Neuronal stem cell (in vitro differentiated cells): ENCODE measurements at regions not wholly inside any gene's neighbourhood (a gene's known extent, or its start where the extent isn't known, plus 50 kb on each side); places are given as distances from the start of the nearest gene placed in this dataset.

Experiments
- DNase-seq: peaks from one replicate; pipeline ENCODE4 v3.0.0-alpha.2; 2013; ENCODE audit warnings: low spot score
- H2AFZ ChIP-seq: one replicate; pipeline ENCODE4 v1.6.1; 2013; ENCODE audit warnings: mild to moderate bottlenecking, low read length, inconsistent platforms
- H2AK5ac ChIP-seq: 2 replicates; pipeline ENCODE4 v1.6.1; 2013; ENCODE audit warnings: low read depth, mild to moderate bottlenecking, inconsistent platforms, low read length, moderate library complexity, mixed read lengths
- H2BK120ac ChIP-seq: 2 replicates; pipeline ENCODE4 v1.6.1; 2013; ENCODE audit warnings: low read depth, mild to moderate bottlenecking, inconsistent platforms, low read length, moderate library complexity, mixed read lengths
- H2BK12ac ChIP-seq: one replicate; pipeline ENCODE4 v1.6.1; 2013; ENCODE audit warnings: low read length, inconsistent platforms
- H2BK15ac ChIP-seq: 2 replicates; pipeline ENCODE4 v1.6.1; 2013; ENCODE audit warnings: mild to moderate bottlenecking, low read length, inconsistent platforms, mixed read lengths
- H2BK5ac ChIP-seq: one replicate; pipeline ENCODE4 v1.6.1; 2013; ENCODE audit warnings: inconsistent platforms, mild to moderate bottlenecking, low read length, moderate library complexity
- H3K14ac ChIP-seq: one replicate; pipeline ENCODE4 v1.6.1; 2013; ENCODE audit warnings: low read length, inconsistent platforms
- H3K18ac ChIP-seq: 2 replicates; pipeline ENCODE4 v1.6.1; 2013; ENCODE audit warnings: low read length, inconsistent platforms
- H3K23ac ChIP-seq: 2 replicates; pipeline ENCODE4 v1.6.1; 2013; ENCODE audit warnings: low read depth, mild to moderate bottlenecking, mixed read lengths, low read length, inconsistent platforms; ENCODE audit not compliant: poor library complexity
- H3K27ac ChIP-seq: replicated peaks from 3 replicates; pipeline ENCODE4 v1.5.1; 2013; ENCODE audit warnings: low read length, inconsistent platforms
- H3K27me3 ChIP-seq, 3 experiments: 2 replicates each; pipeline ENCODE4 v1.6.1; 2013; ENCODE audit warnings: low read length in 3 of 3, mild to moderate bottlenecking in 2 of 3, inconsistent platforms in 1 of 3, low read depth in 1 of 3, mixed read lengths in 1 of 3, moderate library complexity in 1 of 3; ENCODE audit not compliant: control insufficient read depth in 3 of 3, insufficient read depth in 3 of 3
- H3K36me3 ChIP-seq, 2 donors: replicated peaks in 1 of 2; 2 replicates each; pipeline ENCODE4 v1.6.1; 2013; ENCODE audit warnings: low read length in 2 of 2; ENCODE audit not compliant: control insufficient read depth in 2 of 2, insufficient read depth in 2 of 2
- H3K4ac ChIP-seq: 2 replicates; pipeline ENCODE4 v1.6.1; 2013; ENCODE audit warnings: inconsistent platforms, mild to moderate bottlenecking, low read length, moderate library complexity
- H3K4me1 ChIP-seq, 2 donors: 1 replicate in 1 of 2; 2 replicates in 1 of 2; pipeline ENCODE4 v1.6.1; 2013; ENCODE audit warnings: low read length in 2 of 2, low read depth in 1 of 2; ENCODE audit not compliant: control insufficient read depth in 2 of 2, insufficient read depth in 1 of 2
- H3K4me2 ChIP-seq: one replicate; pipeline ENCODE4 v1.6.1; 2013; ENCODE audit warnings: mild to moderate bottlenecking, low read length, inconsistent platforms; ENCODE audit not compliant: insufficient read depth, poor library complexity, severe bottlenecking
- H3K4me3 ChIP-seq, 2 donors: 2 replicates each; pipeline ENCODE4 v1.5.1; 2013; ENCODE audit warnings: low read length in 2 of 2, mild to moderate bottlenecking in 2 of 2, inconsistent platforms in 1 of 2, moderate library complexity in 1 of 2
- H3K79me1 ChIP-seq: one replicate; pipeline ENCODE4 v1.6.1; 2013; ENCODE audit warnings: low read depth, mild to moderate bottlenecking, inconsistent platforms, low read length, moderate library complexity
- H3K9ac ChIP-seq: one replicate; pipeline ENCODE4 v1.6.1; 2013; ENCODE audit warnings: mild to moderate bottlenecking, low read depth, low read length, inconsistent platforms; ENCODE audit not compliant: poor library complexity
- H3K9me3 ChIP-seq, 2 donors: replicated peaks in 1 of 2; 2 replicates each; pipeline versions ENCODE3 to v1.6.1; 2013; ENCODE audit warnings: low read length in 2 of 2, mild to moderate bottlenecking in 2 of 2, inconsistent platforms in 1 of 2, low read depth in 1 of 2, mixed read lengths in 1 of 2, moderate library complexity in 1 of 2; ENCODE audit not compliant: control insufficient read depth in 2 of 2, insufficient read depth in 1 of 2
- H4K8ac ChIP-seq: one replicate; pipeline ENCODE4 v1.6.1; 2013; ENCODE audit warnings: low read depth, mild to moderate bottlenecking, inconsistent platforms, low read length, moderate library complexity
- H4K91ac ChIP-seq: one replicate; pipeline ENCODE4 v1.6.1; 2013; ENCODE audit warnings: low read length, low read depth, mild to moderate bottlenecking, inconsistent platforms; ENCODE audit not compliant: poor library complexity
- WGBS, 2 donors: extraction: QIAGEN DNeasy Blood & Tissue Kit; methylation state at CpG; one replicate each; pipeline ENCODE4 v1.1.7; 2013; ENCODE audit warnings: missing lambda C conversion rate in 2 of 2, mixed read lengths in 1 of 2; ENCODE audit not compliant: insufficient read length in 2 of 2, insufficient replicate concordance in 1 of 2; ENCODE audit errors: extremely low coverage in 2 of 2; 5-methylcytosine and 5-hydroxymethylcytosine counted together

DNA sequence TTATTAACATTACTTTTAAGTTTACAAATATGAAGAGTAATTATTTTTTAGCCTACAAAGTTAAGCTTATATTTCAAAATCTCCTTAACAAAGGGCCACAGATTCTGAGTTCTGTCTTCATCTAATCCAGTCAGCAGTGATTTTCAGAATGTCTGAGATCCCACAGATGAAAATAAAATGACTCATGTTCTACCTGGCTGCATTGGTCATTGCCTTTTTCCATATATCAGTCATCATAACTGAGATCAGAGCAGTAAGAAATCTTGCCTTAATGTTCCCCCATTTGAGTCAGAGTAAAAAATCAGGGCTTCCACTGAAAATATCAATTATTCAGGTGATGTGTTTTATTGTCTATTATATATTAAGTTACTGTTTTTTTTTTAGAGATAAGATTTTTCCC lies 416.1 kb downstream of the MRPL39 start:
- no peak overlapping the region for H2BK12ac ChIP-seq
- no peak for DNase-seq
- no peak overlapping the region for H3K14ac ChIP-seq
- no peak overlapping the region for H3K9ac ChIP-seq
- no peak overlapping the region for H3K4me2 ChIP-seq
- no peak overlapping the region for H2BK15ac ChIP-seq
- H3K18ac ChIP-seq: no peak overlapping the region
- H3K4ac ChIP-seq: no peak overlapping the region
- no peak overlapping the region for H2AFZ ChIP-seq
- no peaks in the 10 kb centered on the region for H3K4me1 ChIP-seq
- no peak overlapping the region for H2AK5ac ChIP-seq
- H3K36me3 ChIP-seq: no peaks in the 10 kb centered on the region
- no peaks in the 10 kb centered on the region for H3K79me1 ChIP-seq
- no peak overlapping the region for H4K8ac ChIP-seq
- H2BK120ac ChIP-seq: no peak overlapping the region
- H3K23ac ChIP-seq: no peak overlapping the region
- H2BK5ac ChIP-seq: no peak overlapping the region
- no peak overlapping the region for H4K91ac ChIP-seq
- no peak overlapping the region for H3K4me3 ChIP-seq
- H3K27ac ChIP-seq: no peak overlapping the region
- no peaks in the 10 kb centered on the region for H3K9me3 ChIP-seq
- H3K27me3 ChIP-seq: no peaks in the 10 kb centered on the region

GRCh38 chr21:25189497-25189896 lies 417.8 kb downstream of the MRPL39 start:
- H2AK5ac ChIP-seq: no peak overlapping the region
- H4K8ac ChIP-seq: no peak overlapping the region
- no peak overlapping the region for H2BK12ac ChIP-seq
- no peaks in the 10 kb centered on the region for H3K36me3 ChIP-seq
- no peak overlapping the region for H3K4me3 ChIP-seq
- H2BK15ac ChIP-seq: no peak overlapping the region
- no CpG with 5 or more reads among the region's 2 CpGs for WGBS, 2 donors
- DNase-seq: no peak
- H3K18ac ChIP-seq: no peak overlapping the region
- H3K4me2 ChIP-seq: no peak overlapping the region
- H3K27me3 ChIP-seq: no peaks in the 10 kb centered on the region
- no peak overlapping the region for H2AFZ ChIP-seq
- H2BK120ac ChIP-seq: no peak overlapping the region
- no peak overlapping the region for H3K14ac ChIP-seq
- no peak overlapping the region for H3K4ac ChIP-seq
- H4K91ac ChIP-seq: no peak overlapping the region
- no peak overlapping the region for H3K9ac ChIP-seq
- no peaks in the 10 kb centered on the region for H3K9me3 ChIP-seq
- no peaks in the 10 kb centered on the region for H3K79me1 ChIP-seq
- no peaks in the 10 kb centered on the region for H3K4me1 ChIP-seq
- H3K27ac ChIP-seq: no peak overlapping the region
- H3K23ac ChIP-seq: no peak overlapping the region
- no peak overlapping the region for H2BK5ac ChIP-seq

DNA sequence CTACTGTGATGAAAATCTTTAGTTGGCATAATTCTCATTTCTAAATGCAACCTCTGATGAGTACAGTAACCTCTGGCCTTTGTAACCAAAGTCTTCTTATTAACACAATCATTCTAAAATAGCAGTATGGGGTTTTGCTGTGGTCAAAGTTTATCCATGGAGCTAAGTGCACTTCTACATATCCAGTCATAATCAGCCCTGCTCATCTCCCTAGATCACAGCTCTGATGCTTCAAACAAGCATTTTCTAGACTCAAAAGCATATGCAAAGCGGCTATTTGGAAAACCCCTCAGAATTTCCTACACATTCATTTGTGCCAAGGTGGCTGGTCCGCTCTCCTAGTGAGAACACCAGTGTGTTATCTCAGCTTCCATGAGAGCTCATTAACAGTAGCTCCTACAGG lies 418.6 kb downstream of the MRPL39 start:
- Histone ChIP-seq H2BK15ac (no peak overlapping the region), H3K18ac (no peak overlapping the region), H3K4me1 (no peaks in the 10 kb centered on the region), H3K36me3 (no peaks in the 10 kb centered on the region), H3K23ac (no peak overlapping the region), H3K27ac (no peak overlapping the region), H3K9ac (no peak overlapping the region), H4K8ac (no peak overlapping the region), H3K79me1 (no peaks in the 10 kb centered on the region), H3K4me3 (no peak overlapping the region), H2BK12ac (no peak overlapping the region), H4K91ac (no peak overlapping the region), H3K27me3 (no peaks in the 10 kb centered on the region), H2BK5ac (no peak overlapping the region), H3K9me3 (no peaks in the 10 kb centered on the region), H3K14ac (no peak overlapping the region), H2BK120ac (no peak overlapping the region), H2AFZ (no peak overlapping the region), H3K4me2 (no peak overlapping the region), H2AK5ac (no peak overlapping the region), H3K4ac (no peak overlapping the region)
- DNase-seq: no peak
- WGBS, 2 donors: no CpG with 5 or more reads among the region's 2 CpGs

DNA sequence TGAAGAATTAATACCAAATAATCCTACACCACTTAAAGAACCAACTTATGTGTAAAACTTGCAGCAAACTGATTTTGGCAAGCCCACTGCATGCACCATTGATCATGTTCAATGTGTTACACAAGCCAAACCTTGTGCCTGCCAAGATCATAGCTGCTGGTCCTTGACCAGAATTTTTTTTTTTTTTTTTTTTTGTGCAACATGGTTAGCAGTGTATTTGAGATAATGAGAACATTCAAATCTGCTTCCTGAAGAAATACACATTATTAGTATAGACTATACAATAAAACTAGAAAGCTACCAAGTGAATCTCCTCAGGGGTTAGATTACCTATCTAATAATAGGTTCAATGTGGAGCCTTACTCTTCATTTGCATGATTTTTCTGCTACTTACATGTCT lies 421.0 kb downstream of the MRPL39 start:
- no peak overlapping the region for H3K4ac ChIP-seq
- no peaks in the 10 kb centered on the region for H3K4me1 ChIP-seq
- no peak for DNase-seq
- H3K14ac ChIP-seq: no peak overlapping the region
- no peak overlapping the region for H3K18ac ChIP-seq
- H3K9me3 ChIP-seq: no peaks in the 10 kb centered on the region
- H2AK5ac ChIP-seq: no peak overlapping the region
- no peak overlapping the region for H3K9ac ChIP-seq
- no peak overlapping the region for H2AFZ ChIP-seq
- H2BK12ac ChIP-seq: no peak overlapping the region
- H3K27me3 ChIP-seq: no peaks in the 10 kb centered on the region
- no peak overlapping the region for H4K8ac ChIP-seq
- no peak overlapping the region for H2BK120ac ChIP-seq
- H3K36me3 ChIP-seq: no peaks in the 10 kb centered on the region
- no peak overlapping the region for H3K27ac ChIP-seq
- H3K4me2 ChIP-seq: no peak overlapping the region
- H3K79me1 ChIP-seq: no peaks in the 10 kb centered on the region
- H2BK5ac ChIP-seq: no peak overlapping the region
- H3K23ac ChIP-seq: no peak overlapping the region
- no peak overlapping the region for H4K91ac ChIP-seq
- no peak overlapping the region for H2BK15ac ChIP-seq
- H3K4me3 ChIP-seq: no peak overlapping the region
